ENCODE measurements at regions not wholly inside any gene's neighbourhood (a gene's known extent, or its start where the extent isn't known, plus 50 kb on each side); places are given as distances from the start of the nearest gene placed in this dataset.

DNA sequence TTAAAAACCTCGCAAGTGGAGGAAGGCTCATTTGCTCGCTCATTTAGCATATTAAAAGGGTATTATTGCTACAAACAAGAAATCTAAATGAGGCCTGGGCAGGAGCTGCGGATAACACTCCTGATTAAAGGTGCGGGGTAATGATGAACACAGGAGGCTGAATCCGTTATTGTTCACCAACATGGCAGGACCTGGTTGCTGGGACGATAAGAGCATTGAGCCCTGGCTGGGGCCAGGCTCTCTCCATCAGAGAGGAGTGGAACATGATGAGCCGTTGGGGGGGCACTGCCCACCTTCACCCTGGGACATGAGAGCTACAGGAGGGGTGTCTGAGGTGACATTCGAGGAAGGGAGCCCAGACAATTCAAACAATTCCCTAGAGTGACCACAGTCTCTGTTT is 211.7 kb downstream of the NXPE2 start:
- TF ChIP-seq, protein P1, sequence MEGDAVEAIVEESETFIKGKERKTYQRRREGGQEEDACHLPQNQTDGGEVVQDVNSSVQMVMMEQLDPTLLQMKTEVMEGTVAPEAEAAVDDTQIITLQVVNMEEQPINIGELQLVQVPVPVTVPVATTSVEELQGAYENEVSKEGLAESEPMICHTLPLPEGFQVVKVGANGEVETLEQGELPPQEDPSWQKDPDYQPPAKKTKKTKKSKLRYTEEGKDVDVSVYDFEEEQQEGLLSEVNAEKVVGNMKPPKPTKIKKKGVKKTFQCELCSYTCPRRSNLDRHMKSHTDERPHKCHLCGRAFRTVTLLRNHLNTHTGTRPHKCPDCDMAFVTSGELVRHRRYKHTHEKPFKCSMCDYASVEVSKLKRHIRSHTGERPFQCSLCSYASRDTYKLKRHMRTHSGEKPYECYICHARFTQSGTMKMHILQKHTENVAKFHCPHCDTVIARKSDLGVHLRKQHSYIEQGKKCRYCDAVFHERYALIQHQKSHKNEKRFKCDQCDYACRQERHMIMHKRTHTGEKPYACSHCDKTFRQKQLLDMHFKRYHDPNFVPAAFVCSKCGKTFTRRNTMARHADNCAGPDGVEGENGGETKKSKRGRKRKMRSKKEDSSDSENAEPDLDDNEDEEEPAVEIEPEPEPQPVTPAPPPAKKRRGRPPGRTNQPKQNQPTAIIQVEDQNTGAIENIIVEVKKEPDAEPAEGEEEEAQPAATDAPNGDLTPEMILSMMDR (conservative IDR thresholded peaks at IDR 0.05; ENCODE audit: low read depth) = no peak
- ChIA-PET POLR2A (ENCODE audit: low non-redundant PET) (no interaction called here), CTCF (no interaction called here)
- no peak for DNase-seq (ENCODE audit: low spot score)
- H3K27ac ChIP-seq = no peak overlapping the region

DNA sequence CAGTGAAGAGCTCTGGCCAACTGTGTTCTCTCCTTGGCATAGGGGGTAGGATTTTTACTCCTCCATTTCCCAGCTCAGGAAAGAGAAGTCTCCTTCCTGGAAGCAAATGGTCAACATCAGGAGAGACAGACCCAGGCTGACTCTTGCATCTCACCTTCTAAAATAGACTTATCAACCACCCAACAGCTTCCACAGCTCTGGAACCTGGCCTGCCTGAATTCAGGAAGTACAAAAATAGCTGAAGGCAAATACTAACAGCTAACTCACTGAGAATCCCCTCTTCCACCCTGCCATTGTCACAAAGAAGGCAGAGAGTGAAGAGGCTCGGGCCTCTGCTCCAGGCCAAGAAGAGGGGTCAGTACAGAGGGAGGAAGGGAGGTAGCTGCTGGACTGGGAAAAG is 213.6 kb downstream of the NXPE2 start:
- TF ChIP-seq, protein P1 (conservative IDR thresholded peaks at IDR 0.05; ENCODE audit: low read depth) = no peak
- POLR2A ChIA-PET (ENCODE audit: low non-redundant PET) = no interaction called here
- CTCF ChIA-PET = interaction anchor here (0.9 kb wide), 1 partner anchor 25 kb away, joined by 5 read pairs; no protein-coding TSS in a partner anchor
- H3K27ac ChIP-seq = no peak overlapping the region
- no peak for DNase-seq (ENCODE audit: low spot score)

DNA sequence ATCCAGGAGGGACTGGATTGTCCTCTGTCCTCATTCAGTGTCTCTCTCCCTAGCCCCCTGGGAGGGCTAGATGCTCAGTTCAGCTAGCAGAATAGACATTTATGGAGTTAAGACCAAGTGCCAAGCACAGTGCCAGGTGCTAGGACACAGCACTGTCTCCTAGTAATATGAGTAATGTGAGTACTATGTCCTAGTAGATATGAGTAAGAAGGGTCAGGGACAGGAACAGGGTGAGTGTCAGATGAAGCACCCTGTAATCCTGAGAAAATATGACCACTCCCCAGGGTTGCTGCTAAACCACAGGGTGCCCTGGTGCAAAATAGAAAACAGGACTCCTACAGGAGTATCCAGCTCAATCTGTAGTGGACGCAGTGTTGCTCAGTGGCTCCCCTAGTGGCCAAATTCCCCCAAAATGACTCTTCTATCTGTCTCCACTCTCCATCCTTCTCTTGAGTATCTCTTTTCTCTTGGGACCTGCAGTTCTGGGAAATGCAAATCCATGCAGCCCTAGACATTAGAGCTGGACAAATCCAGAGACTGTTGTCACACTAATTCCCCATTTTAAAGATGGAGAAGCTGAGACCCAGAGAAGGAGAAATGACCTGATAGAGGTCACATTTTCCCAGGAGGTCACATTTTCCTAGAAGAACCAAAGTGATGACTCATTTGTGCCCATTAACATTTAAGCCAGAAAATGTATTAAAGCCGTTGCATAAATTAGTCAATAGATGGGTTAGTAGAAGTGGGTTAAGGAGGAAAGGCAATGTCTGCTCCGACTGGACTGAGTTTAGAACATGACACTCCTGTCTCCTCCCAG is 214.3 kb downstream of the NXPE2 start:
- TF ChIP-seq, protein P1 (conservative IDR thresholded peaks at IDR 0.05; ENCODE audit: low read depth) = 0 out of 2 replicates have a peak, but pooled peaks have one; percentile 13
- DNase-seq (ENCODE audit: low spot score) = no peak
- ChIA-PET CTCF (interaction anchor here (0.6 to 0.7 kb wide), 2 partner anchors 57 to 156 kb away, joined by 4 read pairs; no protein-coding TSS in a partner anchor), POLR2A (ENCODE audit: low non-redundant PET) (no interaction called here)
- H3K27ac ChIP-seq = no peak overlapping the region

DNA sequence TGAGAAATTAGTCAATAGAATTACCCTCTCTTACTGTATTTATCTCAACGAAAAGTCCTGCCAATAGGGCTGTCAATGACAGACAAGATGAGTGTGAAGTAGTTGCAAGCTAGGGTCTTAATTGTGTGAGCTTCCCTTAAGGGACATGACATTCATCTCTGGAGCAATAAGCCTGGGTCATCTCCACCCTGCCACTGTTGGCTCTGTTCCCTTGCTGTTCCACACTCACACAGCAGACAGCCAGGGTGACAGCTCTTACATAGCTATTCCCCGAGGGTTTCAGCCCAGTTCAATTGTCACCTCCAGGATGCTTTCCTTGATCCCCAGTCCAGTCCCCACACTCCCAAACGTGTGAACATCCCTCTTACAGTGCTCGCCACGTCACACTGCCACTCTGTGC is 215.0 kb downstream of the NXPE2 start:
- ChIA-PET CTCF (interaction anchor here (0.6 to 0.7 kb wide), 2 partner anchors 56 to 155 kb away, joined by 4 read pairs; no protein-coding TSS in a partner anchor), POLR2A (ENCODE audit: low non-redundant PET) (no interaction called here)
- no peak overlapping the region for H3K27ac ChIP-seq
- no peak for DNase-seq (ENCODE audit: low spot score)
- TF ChIP-seq, protein P1 (conservative IDR thresholded peaks at IDR 0.05; ENCODE audit: low read depth) = no peak

DNA sequence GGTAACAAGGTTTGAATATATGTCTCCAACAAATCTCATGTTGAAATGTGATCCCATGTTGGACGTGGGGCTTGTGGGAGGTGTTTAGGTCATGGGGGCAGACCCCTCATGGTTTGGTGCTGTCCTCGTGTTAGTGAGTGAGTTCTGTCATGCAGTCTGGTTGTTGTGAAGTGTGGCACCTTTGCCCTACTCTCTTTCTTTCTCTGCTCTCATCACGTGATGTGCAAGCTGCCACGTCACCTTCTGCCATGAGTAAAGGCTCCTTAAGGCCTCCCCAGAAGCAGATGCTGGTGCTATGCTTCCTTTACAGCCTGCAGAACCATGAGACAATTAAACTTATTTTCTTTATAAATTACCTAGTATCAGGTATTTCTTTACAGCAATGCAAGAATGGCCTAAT is 218.3 kb downstream of the NXPE2 start:
- ChIA-PET POLR2A (ENCODE audit: low non-redundant PET) (no interaction called here), CTCF (no interaction called here)
- H3K27ac ChIP-seq = no peak overlapping the region
- no peak for DNase-seq (ENCODE audit: low spot score)
- TF ChIP-seq, protein P1 (conservative IDR thresholded peaks at IDR 0.05; ENCODE audit: low read depth) = no peak

DNA sequence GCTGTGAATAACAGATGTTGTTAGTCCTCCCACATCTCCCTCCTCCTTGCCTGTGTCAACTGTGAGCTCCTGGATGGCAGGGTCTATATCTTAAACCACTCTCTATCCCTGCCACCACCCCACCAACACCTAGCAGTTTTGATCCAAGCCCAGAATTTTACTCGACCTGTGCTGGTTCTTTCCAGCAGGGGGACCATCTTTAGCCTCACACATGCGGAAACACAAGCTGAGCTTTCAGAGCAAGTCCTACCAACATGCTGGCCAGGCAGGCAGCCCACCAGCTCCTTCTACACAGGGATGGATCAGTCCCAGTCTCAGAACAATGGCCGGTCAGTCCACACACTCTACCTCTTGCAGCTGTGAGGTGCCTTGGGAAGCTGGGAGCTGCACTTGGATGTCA is 231.5 kb downstream of the NXPE2 start:
- ChIA-PET CTCF (interaction anchor here (0.5 kb wide), 1 partner anchor 208 kb away, joined by 4 read pairs; no protein-coding TSS in a partner anchor), POLR2A (ENCODE audit: low non-redundant PET) (no interaction called here)
- no peak for DNase-seq (ENCODE audit: low spot score)
- TF ChIP-seq, protein P1 (conservative IDR thresholded peaks at IDR 0.05; ENCODE audit: low read depth) = no peak
- no peak overlapping the region for H3K27ac ChIP-seq
